ENCODE measurements at regions not wholly inside any gene's neighbourhood (a gene's known extent, or its start where the extent isn't known, plus 50 kb on each side); places are given as distances from the start of the nearest gene placed in this dataset.

GRCh38 chr4:119726505-119726904, 97.9 kb upstream of the PDE5A start:
- Histone ChIP-seq H3K4me3 (no peak overlapping the region), H3K9me3 (replicated peaks; ENCODE audit: control insufficient read depth, insufficient read depth, low read length) (no peaks in the 10 kb centered on the region), H3K27me3 (replicated peaks in 1 of 2; ENCODE audit: control insufficient read depth in 2 of 2, insufficient read depth in 2 of 2, low read length in 1 of 2) (no peaks in the 10 kb centered on the region), H4K20me1 (ENCODE audit: control insufficient read depth, insufficient read depth) (no peaks in the 10 kb centered on the region), H2AFZ (ENCODE audit: control insufficient read depth, low read depth, low read length) (no peak overlapping the region), H3K4me2 (ENCODE audit: control insufficient read depth, insufficient read depth) (no peak overlapping the region), H3K4me1 (ENCODE audit: control insufficient read depth, insufficient read depth, low read length) (no peaks in the 10 kb centered on the region), H3K9ac (ENCODE audit: control insufficient read depth, insufficient read depth, low read length) (no peak overlapping the region), H3K79me2 (ENCODE audit: control insufficient read depth, insufficient read depth, low read length) (no peaks in the 10 kb centered on the region), H3K27ac (ENCODE audit: control insufficient read depth, insufficient read depth) (no peak overlapping the region), H3K36me3 (ENCODE audit: control insufficient read depth in 2 of 2, insufficient read depth in 2 of 2, low read length in 1 of 2) (no peaks in the 10 kb centered on the region)
- in situ Hi-C loops (cut with MboI): no loop called here
- TF ChIP-seq BCL3 (IDR thresholded peaks at IDR 0.05; ENCODE audit: borderline replicate concordance, insufficient read depth, low read depth, low read length, poor library complexity, severe bottlenecking): no peak
- TF ChIP-seq WRNIP1 (IDR thresholded peaks at IDR 0.05; ENCODE audit: borderline replicate concordance, low read depth, low read length): no peak
- TF ChIP-seq NFIC (IDR thresholded peaks at IDR 0.05; ENCODE audit: low read depth, low read length): no peak
- TF ChIP-seq MYB (IDR thresholded peaks at IDR 0.05; ENCODE audit: borderline replicate concordance, low read depth, low read length): no peak
- no peak for TF ChIP-seq HCFC1 (IDR thresholded peaks at IDR 0.05; ENCODE audit: low read length)
- TF ChIP-seq SIN3A (IDR thresholded peaks at IDR 0.05; ENCODE audit: low read depth, low read length): no peak
- TF ChIP-seq TCF12 (IDR thresholded peaks at IDR 0.05; ENCODE audit: low read depth, low read length): no peak
- no peak for TF ChIP-seq YBX1 (IDR thresholded peaks at IDR 0.05)
- TF ChIP-seq EP300 (IDR thresholded peaks at IDR 0.05; ENCODE audit: borderline replicate concordance in 1 of 2, control insufficient read depth in 1 of 2, low read depth in 2 of 2, low read length in 2 of 2): no peak
- TF ChIP-seq RBBP5 (conservative IDR thresholded peaks at IDR 0.05): no peak
- TF ChIP-seq ZNF622 (IDR thresholded peaks at IDR 0.05): no peak
- no peak for TF ChIP-seq HDAC6 (IDR thresholded peaks at IDR 0.05; ENCODE audit: unreplicated experiment)
- TF ChIP-seq CREB1 (IDR thresholded peaks at IDR 0.05; ENCODE audit: low read depth): no peak
- no peak for TF ChIP-seq RFX5 (IDR thresholded peaks at IDR 0.05; ENCODE audit: low read depth, low read length)
- TF ChIP-seq SMARCA5 (IDR thresholded peaks at IDR 0.05): no peak
- no peak for TF ChIP-seq DPF2 (IDR thresholded peaks at IDR 0.05)
- no TSS peak for BruUV-seq (replicated peaks)
- FAIRE-seq (no peak), ATAC-seq (no peak), DNase-seq (ENCODE audit: low read depth, low spot score) (no peak)
- RAD21 ChIA-PET (ENCODE audit: unreplicated experiment): no interaction called here
- CTCF ChIA-PET: no interaction called here
- SMC1A ChIA-PET (ENCODE audit: uncharacterized antibody, unreplicated experiment): no interaction called here
- intact Hi-C loops (cut with micrococcal nuclease; ENCODE audit: unreplicated experiment): no loop called here
- POLR2A ChIA-PET: no interaction called here
- WGBS (ENCODE audit: insufficient coverage, insufficient replicate concordance, low lambda C conversion rate, missing lambda C conversion rate): 39% methylated on average over 1 of the region's 1 CpG

Data from GM12878 (cell line).